Erythroblast (primary cell): ENCODE measurements at regions not wholly inside any gene's neighbourhood (a gene's known extent, or its start where the extent isn't known, plus 50 kb on each side); places are given as distances from the start of the nearest gene placed in this dataset.
"Not testable (repeated sequence)": the region's sequence is repeated elsewhere in the genome, so short reads cannot be mapped to it uniquely, and the experiment has no call there.

ENCODE experiments used
- DNase-seq, 2 experiments: peaks; one replicate each; lab custom pipeline; 2025; lab: John Stamatoyannopoulos, UW
- GATA1 ChIP-seq: IDR thresholded peaks from 2 replicates; pipeline ENCODE4 v1.6.1; 2011; ENCODE audit warnings: low read depth, mild to moderate bottlenecking, control low read depth, low read length, moderate library complexity
- POLR2A ChIP-seq: IDR thresholded peaks from 2 replicates; pipeline ENCODE4 v1.6.1; 2011; ENCODE audit warnings: mild to moderate bottlenecking, low read length

DNA sequence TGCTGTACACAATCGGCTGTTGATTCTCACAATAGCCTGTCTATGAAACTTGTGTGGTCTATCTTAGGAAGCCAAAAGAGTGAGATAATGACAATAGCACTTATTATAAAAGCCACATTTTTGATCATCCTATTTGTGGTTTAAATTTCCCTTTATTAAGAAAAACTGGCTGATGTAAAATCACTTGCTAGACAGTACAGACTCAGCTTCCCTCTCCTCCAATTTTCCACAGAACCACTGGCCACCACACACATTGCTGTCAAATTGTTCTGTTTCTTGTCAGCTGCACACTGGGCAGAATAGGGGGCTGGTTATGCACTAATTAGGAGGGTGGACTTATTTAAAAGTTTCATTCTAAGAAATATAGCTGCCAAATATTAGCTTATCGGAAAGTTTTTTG is 425.9 kb downstream of the EPHA3 start:
- TF ChIP-seq GATA1, result no peak
- TF ChIP-seq POLR2A, result no peak
- no peak for DNase-seq

DNA sequence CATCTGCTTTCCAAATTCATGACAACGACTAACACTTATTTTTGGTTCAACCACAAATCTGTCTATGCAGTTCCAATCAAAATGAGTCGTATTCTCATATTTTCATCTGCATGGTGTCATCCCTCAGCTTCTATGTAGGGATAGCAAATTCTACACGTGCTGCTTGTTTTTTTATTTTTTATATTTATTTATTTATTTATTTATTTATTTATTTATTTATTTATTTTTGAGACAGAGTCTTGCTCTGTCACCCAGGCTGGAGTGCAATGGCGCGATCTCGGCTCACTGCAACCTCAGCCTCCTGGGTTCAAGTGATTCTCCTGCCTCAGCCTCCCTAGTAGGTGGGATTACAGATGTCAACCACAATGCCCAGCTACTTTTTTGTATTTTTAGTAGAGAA is 447.2 kb downstream of the EPHA3 start:
- not testable (repeated sequence) for DNase-seq

DNA sequence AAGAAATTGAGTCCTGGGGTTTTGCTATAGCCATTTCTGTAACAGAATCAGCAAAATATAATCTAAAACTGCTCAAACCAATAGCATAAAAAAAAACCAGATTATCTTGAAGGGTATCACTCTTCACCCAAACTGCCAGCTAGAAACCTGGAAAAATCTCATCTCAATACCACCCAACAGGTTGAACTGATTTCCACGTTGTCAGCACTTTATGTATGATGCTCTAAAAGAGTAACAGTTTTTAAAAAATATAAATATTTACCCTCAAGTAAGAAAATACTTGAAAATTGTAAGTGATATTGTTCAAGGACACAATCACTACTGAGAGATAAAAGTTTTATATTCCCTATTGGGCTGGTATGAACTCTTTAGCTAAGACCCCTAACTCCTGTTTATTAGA is 451.3 kb downstream of the EPHA3 start:
- DNase-seq, result no peak
- TF ChIP-seq GATA1 (no peak), POLR2A (no peak)

GRCh38 chr3:89560568-89560967 is 453.1 kb downstream of the EPHA3 start:
- no peak for DNase-seq
- TF ChIP-seq POLR2A (no peak), GATA1 (no peak)

DNA sequence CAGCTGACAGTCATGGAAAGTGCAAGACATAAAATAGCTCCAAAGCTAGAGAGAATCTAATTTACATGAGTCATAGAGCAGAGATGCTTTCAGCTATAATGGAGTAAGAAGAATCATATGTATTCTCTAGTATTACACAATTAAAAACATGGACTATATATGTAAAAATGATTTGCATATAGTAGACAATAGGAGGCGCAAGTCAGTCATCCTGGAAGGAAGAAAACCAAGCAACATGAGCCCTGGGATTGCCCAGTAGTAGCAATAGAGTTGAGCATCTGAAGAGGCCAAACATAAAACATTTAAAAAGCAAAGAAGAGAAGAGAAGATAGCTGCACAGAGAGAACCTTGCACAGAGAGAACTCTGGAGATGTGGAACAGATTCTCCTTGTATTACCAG is 455.0 kb downstream of the EPHA3 start:
- DNase-seq, result no peak
- TF ChIP-seq POLR2A (no peak), GATA1 (no peak)

DNA sequence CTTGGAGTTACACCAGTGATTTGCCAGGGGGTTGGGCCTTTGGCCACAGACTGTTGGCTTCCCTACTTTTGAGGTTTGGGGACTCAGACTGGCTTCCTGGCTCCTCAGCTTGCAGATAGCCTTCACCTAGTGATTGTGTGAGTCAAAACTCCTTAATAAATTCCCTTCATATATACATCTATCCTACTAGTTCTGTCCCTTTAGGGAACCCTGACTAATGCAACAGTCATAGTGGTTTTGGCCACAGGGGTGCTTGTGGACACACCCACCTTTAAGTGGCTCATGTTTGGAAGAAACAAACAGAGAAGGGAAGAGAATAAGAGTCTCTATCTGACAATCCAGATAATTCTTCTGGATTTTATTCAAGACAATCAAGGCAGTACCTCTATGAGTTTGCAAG is 457.7 kb downstream of the EPHA3 start:
- DNase-seq, result no peak
- TF ChIP-seq POLR2A (no peak), GATA1 (no peak)

- DNase-seq, result no peak
- TF ChIP-seq GATA1 (no peak), POLR2A (no peak)
Measured at GRCh38 chr3:89570465-89570864, 463.0 kb downstream of the EPHA3 start.

DNA sequence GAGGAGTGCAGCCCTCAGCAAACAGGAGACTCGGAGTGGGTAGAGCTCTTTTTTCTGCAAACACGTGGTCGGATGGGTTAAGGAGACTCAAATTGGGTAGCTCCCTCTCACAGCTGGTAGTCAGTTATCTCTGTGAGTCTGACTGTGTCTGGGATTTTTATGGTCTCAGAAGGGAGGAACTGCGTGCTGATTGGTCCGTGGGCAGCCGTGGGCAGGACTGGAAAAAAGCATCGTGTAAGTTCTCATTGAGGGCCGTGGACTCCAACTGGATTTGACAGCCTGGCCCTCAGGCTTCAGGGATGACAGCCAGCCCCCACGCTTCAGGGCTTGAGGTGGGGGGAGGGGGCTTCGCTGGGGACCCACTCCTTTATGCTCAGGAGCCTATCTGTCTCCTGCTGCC is 463.9 kb downstream of the EPHA3 start:
- TF ChIP-seq GATA1 (no peak), POLR2A (no peak)
- DNase-seq, result no peak

DNA sequence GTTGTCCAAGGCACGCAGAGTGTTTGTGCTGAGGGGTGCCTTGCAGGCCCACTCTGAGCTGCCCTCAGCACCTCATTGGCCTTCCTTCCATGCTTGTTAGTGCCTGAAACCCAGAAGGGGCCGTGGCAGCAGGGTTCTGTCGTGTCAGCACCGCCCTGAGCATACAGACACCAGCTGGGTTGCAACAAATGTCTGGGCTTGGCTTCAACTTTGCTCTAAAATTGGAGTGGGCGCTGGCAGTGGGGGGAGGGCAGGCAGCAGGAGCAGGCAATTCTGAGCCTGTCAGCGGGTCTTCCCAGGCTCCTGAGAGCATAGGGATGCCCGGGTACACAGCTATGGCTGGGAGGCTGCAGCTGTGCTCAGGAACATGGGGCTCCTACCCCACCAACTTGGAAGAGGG is 464.3 kb downstream of the EPHA3 start:
- TF ChIP-seq POLR2A (no peak), GATA1 (no peak)
- no peak for DNase-seq

DNA sequence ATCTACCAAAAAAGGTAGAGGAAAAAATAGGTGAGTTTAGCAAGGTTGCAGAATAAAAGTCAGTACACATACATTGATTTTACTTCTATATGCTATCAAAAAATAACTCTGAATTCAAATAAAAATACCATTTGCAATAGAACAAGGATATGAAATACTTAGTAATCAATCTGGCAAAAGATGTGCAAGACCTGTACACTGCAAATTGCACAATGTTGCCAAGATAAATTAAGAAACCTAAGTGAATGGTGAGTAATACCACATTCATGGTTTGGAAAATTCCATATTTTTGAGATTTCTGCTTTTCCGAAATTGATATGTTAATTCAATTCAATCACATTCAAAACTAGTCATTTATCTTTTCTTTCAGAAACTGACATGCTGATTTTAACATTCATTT is 464.8 kb downstream of the EPHA3 start:
- TF ChIP-seq POLR2A (no peak), GATA1 (no peak)
- no peak for DNase-seq

- no peak for DNase-seq
- no peak for TF ChIP-seq GATA1
Measured at GRCh38 chr3:89576417-89576816, 469.0 kb downstream of the EPHA3 start.

GRCh38 chr3:89577637-89578530 is 470.5 kb downstream of the EPHA3 start:
- no peak for TF ChIP-seq GATA1
- TF ChIP-seq POLR2A, result no peak
- no peak for DNase-seq

DNA sequence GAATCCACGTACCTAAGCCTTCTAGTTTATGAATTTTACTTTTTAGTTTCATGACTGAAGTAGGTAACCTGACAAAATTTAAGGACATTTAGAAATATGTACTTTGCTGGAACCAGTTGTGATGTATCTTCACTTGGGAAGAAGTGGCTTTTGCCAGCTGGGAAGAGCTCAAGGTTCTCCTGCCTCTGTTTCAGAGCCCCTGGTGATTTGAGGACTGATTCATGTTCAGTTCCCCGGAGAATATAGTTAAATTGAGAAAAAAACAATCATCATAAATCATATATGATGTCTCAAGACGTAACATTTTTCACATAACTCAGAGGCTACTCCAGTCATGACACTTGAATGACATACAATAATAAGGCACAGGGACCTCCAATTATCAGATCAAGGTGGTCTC is 473.4 kb downstream of the EPHA3 start:
- no peak for DNase-seq
- no peak for TF ChIP-seq POLR2A
- TF ChIP-seq GATA1, result no peak

DNA sequence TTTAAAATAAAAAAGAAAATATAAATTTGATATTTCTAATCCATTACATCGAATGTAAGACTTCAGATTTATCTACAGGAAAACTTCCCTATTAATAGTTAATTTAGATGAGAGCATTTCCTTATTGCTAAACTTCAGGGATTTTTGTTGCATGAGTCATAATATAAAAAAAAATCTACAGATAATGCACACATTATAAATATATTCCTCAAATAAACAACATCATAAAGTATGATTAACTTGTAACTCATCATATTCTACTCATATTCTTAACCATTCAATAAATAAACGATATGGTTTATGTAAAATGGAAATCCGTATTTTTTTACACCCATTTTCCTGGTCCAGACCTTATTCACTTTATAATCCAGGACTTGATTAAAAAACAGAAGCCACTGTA is 477.0 kb downstream of the EPHA3 start:
- no peak for TF ChIP-seq POLR2A
- TF ChIP-seq GATA1, result no peak
- DNase-seq, result no peak

DNA sequence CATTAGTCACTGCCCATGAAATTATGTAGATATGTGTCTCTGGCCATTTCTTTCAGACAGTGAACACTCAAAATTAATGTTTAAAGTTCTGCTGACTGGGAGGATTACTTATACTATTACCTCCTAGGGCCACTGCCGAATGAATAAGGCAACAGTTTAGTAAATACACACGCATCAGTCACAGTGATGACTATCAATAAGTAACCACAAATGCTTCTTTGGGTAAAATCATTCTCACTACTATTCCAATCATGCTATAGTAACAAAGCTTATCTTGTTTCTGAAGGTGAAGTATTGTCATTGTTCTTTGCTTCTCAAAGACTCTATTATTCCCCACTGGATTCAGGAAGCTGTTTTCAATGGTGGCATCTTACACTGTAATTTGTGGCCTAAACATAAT is 478.8 kb downstream of the EPHA3 start:
- TF ChIP-seq POLR2A (no peak), GATA1 (no peak)
- no peak for DNase-seq

DNA sequence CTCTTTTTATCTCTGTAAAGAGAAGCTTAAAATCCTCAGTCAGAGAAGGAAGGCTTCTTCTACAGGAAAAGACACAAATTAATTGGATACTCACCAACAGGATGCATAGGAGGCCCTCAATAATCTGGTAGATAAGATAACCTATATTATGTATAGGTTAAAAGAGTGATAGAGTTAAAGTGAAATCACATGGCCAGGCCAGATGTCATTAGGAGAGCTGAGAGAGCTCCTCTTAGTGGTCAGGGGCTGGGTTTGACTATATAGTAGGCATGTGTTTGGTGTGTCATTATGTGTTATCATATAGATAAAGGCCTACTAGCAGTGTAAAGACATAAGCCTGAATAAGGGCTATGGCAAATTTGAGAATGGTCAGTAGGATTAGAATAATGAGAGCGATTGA is 479.3 kb downstream of the EPHA3 start:
- TF ChIP-seq POLR2A (no peak), GATA1 (no peak)
- no peak for DNase-seq
